ENCODE measurements at regions not wholly inside any gene's neighbourhood (a gene's known extent, or its start where the extent isn't known, plus 50 kb on each side); places are given as distances from the start of the nearest gene placed in this dataset.

DNA sequence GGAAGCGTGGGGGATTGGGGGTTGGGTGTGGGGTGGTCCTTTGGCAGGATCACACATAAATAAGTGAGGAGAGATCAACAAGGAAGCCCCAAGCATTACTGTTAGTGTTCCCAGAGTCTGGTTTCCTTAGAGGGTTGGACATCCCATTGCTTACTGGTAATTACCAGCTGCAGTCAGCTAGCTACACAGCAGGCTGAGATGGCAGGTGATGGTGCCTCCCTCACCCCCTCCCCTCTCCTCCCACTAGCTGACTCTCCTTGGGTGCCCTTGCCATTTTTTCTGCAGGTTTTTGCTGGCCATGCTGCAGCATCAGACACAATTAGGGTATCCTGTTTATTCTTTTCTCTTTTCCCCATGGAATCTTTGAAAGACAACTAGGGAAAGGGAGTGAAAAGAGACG lies 107.5 kb upstream of the TLR4 start:
- TF ChIP-seq CTCF (IDR thresholded peaks at IDR 0.05) = no peak
- no peak for TF ChIP-seq POLR2A (IDR thresholded peaks at IDR 0.05)
